Left lung (tissue), 4 donors: ENCODE measurements at regions not wholly inside any gene's neighbourhood (a gene's known extent, or its start where the extent isn't known, plus 50 kb on each side); places are given as distances from the start of the nearest gene placed in this dataset.

Experiments
- ATAC-seq: fragments of 200-7000 bp; cut with Tn5 transposase; one replicate; pipeline ENCODE4 v1.9.1; 2020; ENCODE audit warnings: moderate library complexity
- DNase-seq, 4 donors: peaks; one replicate each; pipeline ENCODE4 v3.0.0-alpha.2; 2013 to 2020
- H3K27ac ChIP-seq, 2 donors: fragments of 200-600 bp; sonication (generic) in 1 of 2; one replicate each; pipeline versions ENCODE4 v1.5.0 to v1.8.0; 2020 to 2021
- H3K27me3 ChIP-seq, 2 donors: fragments of 200-600 bp; sonication (generic) in 1 of 2; one replicate each; pipeline versions ENCODE4 v1.5.0 to v1.8.0; 2020 to 2021
- H3K36me3 ChIP-seq, 2 donors: fragments of 200-600 bp; sonication (generic) in 1 of 2; one replicate each; pipeline versions ENCODE4 v1.5.0 to v1.8.0; 2020 to 2021
- H3K4me1 ChIP-seq, 2 donors: fragments of 200-600 bp; one replicate each; pipeline ENCODE4 v1.8.0; 2021
- H3K4me3 ChIP-seq, 2 donors: fragments of 200-600 bp; sonication (generic) in 1 of 2; one replicate each; pipeline versions ENCODE4 v1.5.0 to v1.8.0; 2020 to 2021; ENCODE audit warnings: mild to moderate bottlenecking in 1 of 2
- H3K9me3 ChIP-seq, 2 donors: fragments of 200-600 bp; sonication (generic) in 1 of 2; one replicate each; pipeline versions ENCODE4 v1.5.0 to v1.8.0; 2020 to 2021
- intact Hi-C, 2 donors: fragments of 100-400 bp; cut with DNase I; formaldehyde crosslinking; loops; one replicate each; pipeline versions ENCODE4 v1.11.2 to v1.14.2; 2022
- TF ChIP-seq, protein P1 (sequence below), 2 donors: fragments of 200-600 bp; sonication (generic) in 1 of 2; IDR thresholded peaks; one replicate each; pipeline versions ENCODE4 v1.5.0 to v1.8.0; 2021; ENCODE audit warnings: antibody characterized with exemption in 2 of 2
- donor health status: DM: no; HTN: yes; CAD: no.
- donor health status: DM: no; HTN: no; CAD: no.

DNA sequence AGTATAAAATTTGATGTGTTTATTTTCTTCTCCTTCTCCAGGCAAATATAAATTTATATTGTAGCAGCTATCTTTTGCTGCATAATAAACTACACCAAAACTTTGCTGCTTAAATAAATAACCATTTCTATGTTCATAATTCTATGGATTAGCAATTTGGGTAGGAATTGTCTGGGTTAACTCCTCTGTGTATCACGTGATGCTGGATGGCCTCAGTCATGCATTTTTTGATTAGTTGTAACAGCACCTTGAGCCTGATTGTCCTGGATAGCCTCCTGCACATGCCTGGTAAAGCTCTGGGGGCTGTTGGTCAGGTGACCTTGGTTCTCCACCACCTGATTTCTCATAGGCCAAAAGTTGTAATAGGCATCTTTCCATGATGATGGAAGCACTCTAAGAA lies 572.9 kb downstream of the ETV1 start:
- no peak overlapping the region for H3K4me3 ChIP-seq
- no peaks in the 10 kb centered on the region for H3K36me3 ChIP-seq
- no peak for ATAC-seq
- no peaks in the 10 kb centered on the region for H3K27me3 ChIP-seq
- DNase-seq, result no peak
- H3K4me1 ChIP-seq, result no peaks in the 10 kb centered on the region
- intact Hi-C loops, result no loop called here
- H3K9me3 ChIP-seq, result peaks cover 0 to 18% of the 10 kb centered on the region in 2 donors
- H3K27ac ChIP-seq, result no peak overlapping the region
- TF ChIP-seq, protein P1, sequence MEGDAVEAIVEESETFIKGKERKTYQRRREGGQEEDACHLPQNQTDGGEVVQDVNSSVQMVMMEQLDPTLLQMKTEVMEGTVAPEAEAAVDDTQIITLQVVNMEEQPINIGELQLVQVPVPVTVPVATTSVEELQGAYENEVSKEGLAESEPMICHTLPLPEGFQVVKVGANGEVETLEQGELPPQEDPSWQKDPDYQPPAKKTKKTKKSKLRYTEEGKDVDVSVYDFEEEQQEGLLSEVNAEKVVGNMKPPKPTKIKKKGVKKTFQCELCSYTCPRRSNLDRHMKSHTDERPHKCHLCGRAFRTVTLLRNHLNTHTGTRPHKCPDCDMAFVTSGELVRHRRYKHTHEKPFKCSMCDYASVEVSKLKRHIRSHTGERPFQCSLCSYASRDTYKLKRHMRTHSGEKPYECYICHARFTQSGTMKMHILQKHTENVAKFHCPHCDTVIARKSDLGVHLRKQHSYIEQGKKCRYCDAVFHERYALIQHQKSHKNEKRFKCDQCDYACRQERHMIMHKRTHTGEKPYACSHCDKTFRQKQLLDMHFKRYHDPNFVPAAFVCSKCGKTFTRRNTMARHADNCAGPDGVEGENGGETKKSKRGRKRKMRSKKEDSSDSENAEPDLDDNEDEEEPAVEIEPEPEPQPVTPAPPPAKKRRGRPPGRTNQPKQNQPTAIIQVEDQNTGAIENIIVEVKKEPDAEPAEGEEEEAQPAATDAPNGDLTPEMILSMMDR (IDR thresholded peaks at IDR 0.05), result no peak

DNA sequence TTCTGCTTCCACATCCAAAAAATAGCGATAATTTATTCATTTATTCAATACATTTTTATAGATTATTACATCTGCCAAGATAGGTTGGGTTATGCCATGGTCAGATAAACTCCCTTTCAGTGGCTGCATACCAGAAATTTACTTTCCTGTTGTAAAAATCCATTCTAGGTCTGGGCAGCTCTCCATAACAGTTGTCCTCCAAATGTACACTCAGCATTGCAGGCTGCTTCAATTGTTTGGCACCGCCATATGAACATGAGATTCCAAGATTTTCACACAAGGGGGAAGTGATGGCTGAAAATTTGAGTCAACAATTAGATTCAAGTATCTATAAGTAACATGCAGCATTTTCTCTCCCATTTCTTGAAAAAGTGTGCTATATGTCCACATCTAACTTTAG lies 568.7 kb downstream of the ETV1 start:
- no peak for ATAC-seq
- no peak overlapping the region for H3K27ac ChIP-seq

DNA sequence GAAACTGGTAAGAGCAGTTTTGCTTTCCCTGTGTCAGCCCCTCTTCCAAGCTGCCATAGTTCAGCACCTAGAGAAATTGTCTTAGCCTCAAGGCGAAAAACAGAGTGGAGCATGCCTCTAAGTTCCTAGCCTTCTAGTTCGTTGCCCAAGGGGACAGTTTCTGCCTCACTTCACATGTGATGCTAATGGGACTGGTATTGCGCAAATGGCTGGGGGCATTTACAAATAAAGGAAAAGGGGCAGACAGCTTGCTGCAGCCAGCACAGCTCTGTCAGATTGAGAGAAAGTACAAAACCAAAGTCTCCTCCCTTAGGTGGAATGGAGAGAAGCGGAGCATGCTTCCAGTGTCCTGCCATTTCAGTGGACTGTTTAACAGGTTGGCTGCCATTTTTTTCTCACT lies 567.7 kb downstream of the ETV1 start:
- DNase-seq, result no peak
- H3K27ac ChIP-seq, result no peak overlapping the region
- intact Hi-C loops, result no loop called here
- H3K9me3 ChIP-seq, result peaks cover 0 to 34% of the 10 kb centered on the region in 2 donors
- no peaks in the 10 kb centered on the region for H3K36me3 ChIP-seq
- H3K27me3 ChIP-seq, result no peaks in the 10 kb centered on the region
- TF ChIP-seq, protein P1 (IDR thresholded peaks at IDR 0.05), result no peak
- no peaks in the 10 kb centered on the region for H3K4me1 ChIP-seq
- no peak for ATAC-seq
- H3K4me3 ChIP-seq, result no peak overlapping the region

More for the DNA sequence above, 568.7 kb downstream of the ETV1 start:
- Histone ChIP-seq H3K36me3 (no peaks in the 10 kb centered on the region), H3K4me1 (no peaks in the 10 kb centered on the region), H3K9me3 (peaks cover 0 to 34% of the 10 kb centered on the region in 2 donors), H3K27me3 (no peaks in the 10 kb centered on the region), H3K4me3 (no peak overlapping the region)
- DNase-seq, result no peak
- TF ChIP-seq, protein P1 (IDR thresholded peaks at IDR 0.05), result no peak
- intact Hi-C loops, result no loop called here

DNA sequence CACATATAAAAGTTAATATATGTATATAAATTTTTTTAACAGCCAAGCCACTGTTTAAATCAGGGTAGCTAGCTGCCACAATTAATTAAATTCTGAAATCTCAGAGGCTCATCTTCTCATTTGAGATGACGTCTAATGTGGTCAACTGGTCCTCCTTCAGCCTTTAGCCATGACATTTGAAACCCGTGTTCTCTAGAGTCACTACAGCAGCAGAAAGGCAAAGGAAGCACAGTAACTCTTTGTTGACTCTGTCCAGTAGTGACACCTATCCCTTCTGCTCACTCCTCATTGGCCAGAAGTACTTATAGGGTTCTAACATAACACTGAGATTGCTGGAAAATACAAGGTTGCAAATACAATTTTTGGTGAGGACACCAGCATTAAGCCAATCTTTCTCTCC lies 555.5 kb downstream of the ETV1 start:
- DNase-seq, result no peak
- intact Hi-C loops, result no loop called here

DNA sequence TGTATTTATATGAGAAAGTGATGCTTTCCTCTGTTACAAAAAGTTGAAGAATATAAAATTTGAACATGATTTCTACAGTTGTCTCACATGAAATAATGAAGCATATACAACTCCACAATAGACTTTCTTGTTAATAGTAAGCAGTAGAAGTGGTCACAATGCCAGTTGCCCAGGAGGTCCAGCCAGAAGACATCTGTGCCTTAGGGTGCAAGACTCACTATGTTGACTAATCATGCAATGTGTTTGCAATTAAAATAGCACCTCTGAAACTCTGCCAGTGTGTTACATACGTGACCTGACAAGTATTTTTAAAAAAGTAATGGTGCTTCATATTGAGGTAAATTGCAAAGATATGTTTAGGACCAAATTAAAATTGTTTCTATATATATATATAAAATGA lies 547.2 kb downstream of the ETV1 start:
- Histone ChIP-seq H3K4me3 (no peak overlapping the region), H3K27me3 (no peaks in the 10 kb centered on the region), H3K9me3 (no peaks in the 10 kb centered on the region), H3K27ac (no peak overlapping the region), H3K36me3 (no peaks in the 10 kb centered on the region), H3K4me1 (no peaks in the 10 kb centered on the region)
- intact Hi-C loops, result no loop called here
- DNase-seq, result no peak
- TF ChIP-seq, protein P1 (IDR thresholded peaks at IDR 0.05), result no peak
- no peak for ATAC-seq

More for the DNA sequence above, 555.5 kb downstream of the ETV1 start:
- ATAC-seq, result no peak
- H3K27me3 ChIP-seq, result no peaks in the 10 kb centered on the region
- H3K4me3 ChIP-seq, result no peak overlapping the region
- no peaks in the 10 kb centered on the region for H3K9me3 ChIP-seq
- no peak overlapping the region for H3K27ac ChIP-seq
- TF ChIP-seq, protein P1 (IDR thresholded peaks at IDR 0.05), result no peak
- H3K4me1 ChIP-seq, result no peaks in the 10 kb centered on the region
- no peaks in the 10 kb centered on the region for H3K36me3 ChIP-seq
